Stimulated activated CD4-positive, alpha-beta T cell treated with anti-CD3 and anti-CD28 coated beads, Interleukin-2, amount 100 ng/mL, for 4 hours (primary cell): ENCODE measurements at regions not wholly inside any gene's neighbourhood (a gene's known extent, or its start where the extent isn't known, plus 50 kb on each side); places are given as distances from the start of the nearest gene placed in this dataset.
"Not testable (repeated sequence)": the region's sequence is repeated elsewhere in the genome, so short reads cannot be mapped to it uniquely, and the experiment has no call there.

Source experiments
- DNase-seq: peaks from one replicate; pipeline ENCODE4 v3.0.0-alpha.2; 2020; ENCODE audit warnings: low read depth

GRCh38 chr11:87462171-87462570, 424.4 kb downstream of the TMEM135 start:
- DNase-seq: no peak

- DNase-seq: no peak
Observed at GRCh38 chr11:87460842-87461637, 423.3 kb downstream of the TMEM135 start.

DNA sequence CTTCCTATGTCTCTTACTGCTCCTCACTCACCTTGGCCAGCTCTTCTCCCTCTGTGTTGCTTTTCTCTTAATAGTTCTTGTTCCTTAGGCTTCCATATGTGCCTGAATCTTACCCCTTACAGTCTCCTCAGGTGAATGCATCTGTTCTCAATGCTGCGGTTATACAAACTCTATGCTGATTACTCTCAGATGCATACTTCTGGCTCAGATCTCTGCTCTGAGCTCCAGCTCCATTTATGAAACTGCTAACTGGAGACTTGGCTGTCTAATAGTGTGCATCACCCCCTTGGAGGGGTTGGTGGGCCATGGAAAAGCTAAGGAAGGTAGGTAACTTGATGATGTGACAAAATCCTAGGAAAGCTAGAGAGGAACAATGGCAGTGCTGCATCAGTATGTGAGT, 422.5 kb downstream of the TMEM135 start:
- no peak for DNase-seq

- DNase-seq: no peak
Observed at GRCh38 chr11:87459351-87459750, 421.6 kb downstream of the TMEM135 start.

GRCh38 chr11:87456499-87456898, 418.8 kb downstream of the TMEM135 start:
- DNase-seq: no peak

DNA sequence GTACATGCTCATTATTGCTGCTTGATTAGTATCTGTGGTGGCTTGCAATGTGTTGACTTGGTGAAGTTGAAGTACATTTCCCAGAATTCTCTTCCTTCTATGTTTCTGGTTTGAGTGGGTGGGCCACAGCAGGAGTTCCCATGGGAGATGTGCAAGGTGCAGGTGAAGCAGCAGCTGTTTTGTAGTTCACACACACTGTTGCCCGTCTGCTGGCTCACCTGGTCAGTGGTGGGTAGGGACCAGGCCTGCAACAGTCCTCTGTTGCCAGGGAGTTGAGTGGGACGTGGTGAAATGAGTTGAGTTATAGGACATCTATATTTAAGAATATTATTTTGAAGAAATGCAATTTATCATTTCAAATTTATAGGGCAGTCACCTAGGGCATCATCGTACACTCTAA, 417.4 kb downstream of the TMEM135 start:
- no peak for DNase-seq

GRCh38 chr11:87454241-87454640, 416.5 kb downstream of the TMEM135 start:
- no peak for DNase-seq

GRCh38 chr11:87453531-87454089, 415.9 kb downstream of the TMEM135 start:
- DNase-seq: no peak

DNA sequence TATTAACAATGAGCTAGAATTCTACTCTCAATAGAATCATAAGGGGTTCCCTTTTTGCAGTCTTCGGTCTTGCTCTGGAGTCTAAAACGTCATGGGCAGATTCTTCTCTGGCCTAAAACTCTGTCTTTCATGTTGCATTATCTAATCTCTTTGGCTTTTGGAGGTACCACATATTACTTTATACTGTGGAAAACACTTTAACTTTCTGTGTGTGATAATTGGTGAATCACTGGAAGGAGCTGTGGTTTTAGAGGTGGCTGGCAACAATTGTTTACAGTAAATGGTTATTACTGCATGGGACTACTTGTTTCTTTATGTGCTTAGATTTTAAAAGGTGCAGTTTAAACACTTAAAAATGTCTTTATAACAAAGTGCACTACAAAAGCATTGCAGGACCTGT, 414.3 kb downstream of the TMEM135 start:
- not testable (repeated sequence) for DNase-seq

- no peak for DNase-seq
Observed at GRCh38 chr11:87451395-87451794, 413.7 kb downstream of the TMEM135 start.

DNA sequence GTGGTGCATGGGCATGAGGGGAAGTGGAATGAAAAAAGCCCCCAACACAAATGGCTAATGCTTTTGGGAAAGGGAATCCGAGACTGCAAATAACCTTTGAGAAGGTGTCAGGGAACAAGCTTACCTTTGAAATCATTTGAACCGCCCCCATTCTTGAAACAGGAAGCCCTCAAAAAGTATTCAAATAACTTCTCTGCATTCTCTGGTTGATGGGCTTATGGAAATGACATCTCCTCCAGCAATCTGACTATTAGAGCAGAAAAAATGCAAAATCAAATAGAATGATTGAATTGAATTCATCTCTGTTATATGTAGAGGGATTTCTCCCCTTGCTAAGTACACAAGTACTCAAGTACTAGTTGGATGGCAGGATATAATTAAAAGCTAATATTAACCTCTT, 409.9 kb downstream of the TMEM135 start:
- no peak for DNase-seq

DNA sequence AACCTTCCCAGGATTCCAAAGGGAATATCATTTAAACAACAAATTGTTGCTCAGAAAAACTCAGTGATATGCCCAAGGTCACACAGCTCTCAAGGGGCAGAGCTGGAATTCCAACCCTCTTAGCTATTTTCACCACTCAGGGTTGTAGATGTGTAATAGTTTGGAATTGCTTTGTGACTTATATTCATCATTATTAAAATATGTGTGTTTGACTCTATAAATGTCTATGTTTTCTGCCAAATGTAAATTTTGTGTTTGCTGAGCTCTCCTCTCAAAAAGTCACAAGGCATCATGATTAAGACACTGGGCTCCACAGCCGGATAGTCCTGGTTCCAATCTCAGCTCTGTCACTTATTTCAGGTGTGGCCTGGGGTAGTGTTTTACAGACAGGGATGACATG, 407.3 kb downstream of the TMEM135 start:
- no peak for DNase-seq

DNA sequence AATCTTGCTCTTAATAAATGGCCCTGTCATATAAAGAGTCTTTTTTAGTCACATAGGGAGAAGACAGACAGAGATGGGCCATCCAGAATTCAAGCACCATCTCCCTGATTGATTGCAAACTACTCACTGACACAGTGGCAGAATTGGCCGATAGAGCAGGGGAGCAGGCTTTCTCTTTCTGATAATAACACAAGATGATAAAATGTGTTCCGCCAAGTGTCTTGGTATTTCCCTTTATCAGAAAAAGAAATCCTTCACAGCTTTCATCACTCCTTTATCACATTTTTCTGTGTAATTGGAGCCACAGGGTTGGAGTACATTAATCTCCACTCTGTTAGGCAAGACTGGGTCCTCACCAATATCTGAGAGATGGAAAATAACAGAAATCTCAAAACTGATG, 406.0 kb downstream of the TMEM135 start:
- no peak for DNase-seq

GRCh38 chr11:87440076-87440770, 402.5 kb downstream of the TMEM135 start:
- no peak for DNase-seq

- no peak for DNase-seq
Observed at GRCh38 chr11:87438416-87438815, 400.7 kb downstream of the TMEM135 start.

DNA sequence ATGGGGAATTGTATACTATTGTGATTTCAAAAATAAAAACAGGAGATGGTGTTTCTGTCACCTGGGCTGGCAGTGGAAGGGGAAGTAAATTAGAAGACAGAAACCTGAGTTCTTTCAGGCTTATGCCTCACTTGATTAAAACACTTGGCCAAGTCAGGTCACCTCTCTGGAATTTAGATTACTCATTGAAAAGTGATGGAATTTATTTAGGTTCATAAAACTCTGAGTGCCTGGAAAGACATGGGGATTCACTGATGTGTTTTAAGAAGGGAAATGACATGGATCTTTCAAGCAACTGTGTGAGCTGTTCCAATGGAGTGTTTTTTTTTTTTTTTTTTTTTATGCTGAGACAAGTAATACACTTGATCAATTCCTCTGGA, 400.1 kb downstream of the TMEM135 start:
- DNase-seq: no peak

DNA sequence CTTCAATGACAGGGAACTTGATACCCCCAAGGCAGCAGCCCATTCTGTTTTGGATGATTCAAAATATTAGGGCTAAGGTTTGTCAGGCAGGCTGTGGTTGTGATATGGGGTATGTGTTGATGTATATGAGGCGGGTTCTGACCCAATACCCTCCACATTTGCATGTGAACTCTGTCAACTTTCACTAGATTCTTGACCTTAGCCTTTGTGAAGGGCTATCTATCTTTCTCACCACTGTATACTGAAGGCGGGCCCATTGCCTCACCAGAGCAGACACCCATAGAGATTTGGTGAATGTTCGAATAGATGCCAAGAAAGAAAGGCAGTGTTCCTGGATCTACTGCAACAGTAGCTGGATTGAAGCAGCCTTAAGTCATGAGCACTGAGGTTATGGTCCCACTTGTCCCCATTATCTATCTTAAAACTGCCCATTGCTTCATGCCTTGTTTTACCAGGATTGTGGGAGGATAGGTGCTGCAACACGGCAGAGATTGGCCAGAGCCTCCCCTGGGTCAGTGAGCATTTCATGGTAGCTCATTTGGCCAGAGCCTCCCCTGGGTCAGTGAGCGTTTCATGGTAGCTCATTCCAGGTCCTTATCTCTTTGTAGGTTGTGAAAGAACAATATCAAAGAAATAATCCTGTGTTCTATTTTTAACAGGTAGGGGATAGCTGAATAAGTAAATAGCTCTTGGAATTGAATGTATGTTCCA, 399.6 kb downstream of the TMEM135 start:
- no peak for DNase-seq

DNA sequence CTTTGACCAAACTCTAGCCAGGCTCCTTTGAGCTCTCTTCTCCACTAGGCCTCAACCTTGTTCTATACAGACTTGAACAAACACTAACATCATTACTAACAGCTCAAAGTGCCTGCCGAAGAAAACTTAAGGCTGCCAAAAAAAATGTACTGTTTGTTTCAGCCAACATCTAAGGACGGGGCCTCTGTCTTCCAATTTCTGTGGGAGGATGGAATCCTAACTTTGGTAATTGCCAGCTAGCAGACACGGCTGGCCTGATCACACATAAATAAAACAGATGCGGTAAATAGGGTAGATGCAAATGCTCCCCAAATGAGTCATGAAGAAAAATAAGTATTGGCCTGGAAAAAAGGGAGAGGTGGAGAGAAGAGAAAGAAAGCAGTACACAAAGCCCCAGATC, 394.3 kb downstream of the TMEM135 start:
- DNase-seq: no peak

GRCh38 chr11:87431392-87431791, 393.7 kb downstream of the TMEM135 start:
- no peak for DNase-seq

DNA sequence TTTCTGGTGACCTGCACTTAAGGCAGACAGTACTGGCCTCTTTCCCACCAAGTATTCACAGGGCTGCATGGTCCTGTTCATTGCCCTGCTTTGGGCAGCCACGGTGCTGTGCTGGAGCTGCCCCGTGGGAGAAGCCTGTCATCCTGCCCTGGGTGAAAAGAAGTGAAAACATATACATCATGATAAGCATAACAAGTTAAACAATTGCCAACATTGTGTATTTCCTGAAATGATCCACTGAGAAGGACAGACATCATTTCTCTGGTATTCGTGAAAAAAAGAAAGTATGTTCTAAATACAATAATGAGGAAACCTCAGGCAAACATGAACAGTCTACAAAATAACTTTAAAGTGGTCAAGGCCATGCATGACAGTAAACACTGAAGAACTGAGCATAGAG, 393.1 kb downstream of the TMEM135 start:
- DNase-seq: no peak

DNA sequence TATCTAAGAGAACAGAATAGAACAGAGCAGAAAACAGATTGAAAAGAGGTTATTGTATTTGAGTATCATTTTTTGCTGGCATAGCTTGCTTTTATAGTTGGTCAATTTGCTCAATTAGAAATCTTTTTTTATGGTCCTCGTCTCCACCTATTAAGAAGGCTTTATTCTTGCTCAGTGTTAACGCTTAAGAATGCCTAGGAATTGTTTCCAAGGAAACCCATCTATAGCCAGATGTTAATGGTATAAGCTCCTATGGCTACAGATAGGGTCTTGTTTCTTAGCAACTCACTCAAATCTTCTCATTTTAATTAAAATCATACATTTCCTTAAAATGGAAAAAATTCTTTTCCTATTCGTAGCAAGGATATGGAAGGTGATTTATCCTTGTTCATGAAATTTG, 392.3 kb downstream of the TMEM135 start:
- no peak for DNase-seq

- no peak for DNase-seq
Observed at GRCh38 chr11:87428266-87428665, 390.5 kb downstream of the TMEM135 start.

DNA sequence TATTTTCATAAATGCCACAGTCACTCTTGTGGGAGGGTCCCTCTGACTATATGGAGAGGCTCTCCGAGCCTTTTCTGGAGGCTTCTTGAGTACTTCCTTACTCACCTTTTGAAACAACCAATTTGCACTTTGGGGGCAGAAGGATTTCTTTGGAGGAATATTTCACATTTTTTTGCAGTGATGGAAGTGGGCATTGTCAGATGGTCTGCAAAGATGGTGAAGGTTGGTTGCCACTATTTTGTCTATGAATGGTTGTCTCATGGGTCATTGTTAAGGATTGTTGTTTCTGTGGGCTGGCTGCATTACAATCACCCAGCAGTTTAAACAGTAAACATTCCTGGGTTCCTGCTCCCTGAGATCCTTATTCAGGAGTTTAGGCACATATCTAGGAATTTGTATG, 388.2 kb downstream of the TMEM135 start:
- DNase-seq: no peak
